HG03558 (cell line): ENCODE measurements at regions not wholly inside any gene's neighbourhood (a gene's known extent, or its start where the extent isn't known, plus 50 kb on each side); places are given as distances from the start of the nearest gene placed in this dataset.

Source experiments
- ATAC-seq: cut with Tn5 transposase; IDR thresholded peaks from one replicate; pipeline ENCODE4 v1.9.1; 2021; ENCODE audit warnings: moderate number of reproducible peaks; ENCODE audit not compliant: unreplicated experiment; ENCODE audit errors: extremely low read depth

GRCh38 chr2:149651229-149651628 is 63.7 kb upstream of the MMADHC start:
- ATAC-seq: no peak

- ATAC-seq: no peak
Observed at GRCh38 chr2:149650006-149650405, 62.4 kb upstream of the MMADHC start.

GRCh38 chr2:149648282-149649030 is 60.9 kb upstream of the MMADHC start:
- ATAC-seq: no peak

- ATAC-seq: no peak
Observed at GRCh38 chr2:149645391-149645790, 57.8 kb upstream of the MMADHC start.
